ENCODE measurements at regions not wholly inside any gene's neighbourhood (a gene's known extent, or its start where the extent isn't known, plus 50 kb on each side); places are given as distances from the start of the nearest gene placed in this dataset.
A peak's percentile ranks its signal among the peaks of the same experiment; 100 is the strongest.
"Not testable (repeated sequence)": the region's sequence is repeated elsewhere in the genome, so short reads cannot be mapped to it uniquely, and the experiment has no call there.

DNA sequence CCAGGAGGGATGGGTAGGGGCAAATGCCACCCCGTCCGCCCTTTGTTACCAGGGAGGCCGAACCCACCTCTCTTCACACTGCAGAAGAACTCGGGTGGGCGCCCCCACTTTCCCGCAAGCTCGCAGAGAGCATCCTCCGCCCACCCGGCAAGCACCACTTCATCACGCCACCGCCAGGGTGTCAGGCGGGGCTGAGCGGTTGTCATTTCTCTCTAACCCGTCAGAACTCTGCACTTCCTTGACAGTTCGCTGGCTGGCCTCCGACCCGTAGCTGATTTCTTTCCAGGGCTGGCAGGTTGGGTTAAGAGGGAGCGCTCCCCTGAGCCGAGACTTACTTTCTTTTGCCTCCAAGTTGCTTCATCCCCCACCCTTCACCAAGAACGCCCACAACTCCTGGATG is 130.7 kb downstream of the CRLF3 start:
- not testable (repeated sequence) for H3K9me3 Mint-ChIP-seq, H3K36me3 Mint-ChIP-seq, H3K27ac Mint-ChIP-seq
- DNase-seq (ENCODE audit: low spot score): peak; percentile 50
- ATAC-seq: peak; percentile 55
- H3K4me1 Mint-ChIP-seq: peaks cover 14% of the 10 kb centered on the region
- POLR2A ChIA-PET: interaction anchor here (0.6 kb wide), 1 partner anchor 13 kb away, joined by 3 read pairs; no protein-coding TSS in a partner anchor
- H3K27me3 Mint-ChIP-seq (ENCODE audit: low read depth): peaks cover 10% of the 10 kb centered on the region
- TF ChIP-seq, protein P1, sequence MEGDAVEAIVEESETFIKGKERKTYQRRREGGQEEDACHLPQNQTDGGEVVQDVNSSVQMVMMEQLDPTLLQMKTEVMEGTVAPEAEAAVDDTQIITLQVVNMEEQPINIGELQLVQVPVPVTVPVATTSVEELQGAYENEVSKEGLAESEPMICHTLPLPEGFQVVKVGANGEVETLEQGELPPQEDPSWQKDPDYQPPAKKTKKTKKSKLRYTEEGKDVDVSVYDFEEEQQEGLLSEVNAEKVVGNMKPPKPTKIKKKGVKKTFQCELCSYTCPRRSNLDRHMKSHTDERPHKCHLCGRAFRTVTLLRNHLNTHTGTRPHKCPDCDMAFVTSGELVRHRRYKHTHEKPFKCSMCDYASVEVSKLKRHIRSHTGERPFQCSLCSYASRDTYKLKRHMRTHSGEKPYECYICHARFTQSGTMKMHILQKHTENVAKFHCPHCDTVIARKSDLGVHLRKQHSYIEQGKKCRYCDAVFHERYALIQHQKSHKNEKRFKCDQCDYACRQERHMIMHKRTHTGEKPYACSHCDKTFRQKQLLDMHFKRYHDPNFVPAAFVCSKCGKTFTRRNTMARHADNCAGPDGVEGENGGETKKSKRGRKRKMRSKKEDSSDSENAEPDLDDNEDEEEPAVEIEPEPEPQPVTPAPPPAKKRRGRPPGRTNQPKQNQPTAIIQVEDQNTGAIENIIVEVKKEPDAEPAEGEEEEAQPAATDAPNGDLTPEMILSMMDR (IDR thresholded peaks at IDR 0.05): 0 out of 2 replicates have a peak, but pooled peaks have one; percentile 19
- CTCF ChIA-PET: interaction anchor here (0.6 to 1.0 kb wide), 2 partner anchors 149 to 173 kb away, joined by 3 read pairs; no protein-coding TSS in a partner anchor
- peak overlapping the region; percentile 67 for H3K4me3 Mint-ChIP-seq

DNA sequence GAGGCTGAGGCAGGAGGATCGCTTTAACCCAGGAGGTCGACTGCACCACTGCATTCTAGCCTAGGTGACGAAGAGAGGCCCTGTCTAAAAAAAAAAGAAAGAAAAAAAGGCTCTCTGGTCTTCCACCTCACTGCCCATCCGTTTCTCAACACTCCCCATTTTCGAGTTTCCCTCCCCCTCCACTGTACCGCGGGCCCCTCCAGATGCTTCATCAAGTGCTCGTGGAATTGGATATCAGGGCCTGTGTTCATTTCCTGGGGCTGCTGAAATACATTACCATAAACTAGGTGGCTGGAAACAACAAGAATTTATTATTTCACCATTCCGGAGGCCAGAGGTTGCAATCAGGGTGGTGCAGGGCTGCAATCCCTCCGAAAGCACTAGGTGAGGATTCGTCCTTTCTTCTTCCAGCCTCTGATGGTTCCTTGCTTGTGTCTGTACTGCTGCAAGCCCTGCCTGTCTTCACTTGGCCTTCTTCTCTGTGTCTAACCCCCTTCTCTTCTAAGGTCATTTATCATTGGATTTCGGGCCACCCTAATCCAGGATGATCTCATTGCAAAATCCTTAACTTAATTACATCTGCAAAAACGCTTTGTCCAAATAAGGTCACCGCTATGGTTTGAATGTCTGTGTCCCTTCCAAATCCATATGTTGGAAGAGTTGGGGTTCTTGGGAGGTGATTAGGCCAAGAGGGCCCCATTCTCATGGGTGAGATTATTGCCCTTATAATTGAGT is 135.1 kb downstream of the CRLF3 start:
- POLR2A ChIA-PET, CTCF ChIA-PET: not testable (repeated sequence)

DNA sequence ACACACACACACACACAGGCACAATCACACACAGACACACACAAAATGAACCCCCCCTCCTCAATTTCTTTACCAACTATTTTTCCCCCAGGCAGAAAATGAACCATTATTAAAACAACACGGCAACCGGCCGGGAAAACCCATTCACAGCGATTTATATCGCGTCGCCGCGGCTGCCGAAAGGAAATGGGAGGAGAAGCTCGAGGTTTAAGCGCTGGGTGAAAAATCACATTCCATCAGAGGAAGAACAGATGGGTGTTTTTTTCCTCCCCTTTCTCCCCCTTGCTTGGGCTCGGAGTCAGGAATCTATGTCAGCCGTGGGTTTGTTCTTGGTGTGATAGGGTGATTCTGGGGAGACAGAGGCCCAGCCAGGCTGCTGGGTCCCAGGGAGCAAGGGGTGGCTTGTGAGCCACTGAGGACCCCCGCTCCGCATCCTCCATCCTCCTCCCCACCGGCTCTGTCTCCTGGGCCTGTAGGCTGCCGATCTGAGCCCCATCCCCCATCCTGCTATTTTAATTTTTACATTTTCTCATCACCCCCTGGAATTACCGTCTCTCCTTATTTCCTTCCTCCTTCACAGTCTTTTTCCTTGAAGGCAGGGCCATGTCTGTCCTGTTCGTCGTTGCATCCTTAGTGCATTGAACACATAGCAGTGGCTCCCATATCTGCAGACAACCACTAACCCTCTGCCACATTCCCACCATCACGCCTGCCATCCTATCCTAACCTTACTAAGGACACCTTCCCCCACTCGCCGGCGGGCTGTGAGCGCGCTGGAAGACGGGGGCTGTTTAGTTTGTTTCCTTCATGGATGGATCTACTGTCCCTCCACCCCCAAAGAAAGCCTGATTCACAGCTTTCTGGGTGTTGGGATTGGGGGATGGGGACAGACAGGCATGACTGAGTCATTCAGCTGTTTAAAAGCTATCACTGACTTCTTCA is 137.7 kb downstream of the CRLF3 start:
- not testable (repeated sequence) for H3K27ac Mint-ChIP-seq; H3K9me3 Mint-ChIP-seq; DNase-seq (ENCODE audit: low spot score); H3K36me3 Mint-ChIP-seq; H3K27me3 Mint-ChIP-seq (ENCODE audit: low read depth)
- Mint-ChIP-seq H3K4me1 (peaks cover 16% of the 10 kb centered on the region), H3K4me3 (peak overlapping the region; percentile 1; the same call in 1 of the 2 replicates)
- CTCF ChIA-PET: interaction anchor here (0.8 to 1.8 kb wide), 3 partner anchors 11 to 1680 kb away, joined by 3 read pairs; no protein-coding TSS in a partner anchor
- ATAC-seq: peak; percentile 26
- POLR2A ChIA-PET: interaction anchor here (0.6 to 0.7 kb wide), 2 partner anchors 11 to 148 kb away, joined by 5 to 10 read pairs; no protein-coding TSS in a partner anchor

More for the DNA sequence above, 135.1 kb downstream of the CRLF3 start:
- H3K4me1 Mint-ChIP-seq: peaks cover 21% of the 10 kb centered on the region
- not testable (repeated sequence) for ATAC-seq; H3K4me3 Mint-ChIP-seq; H3K27me3 Mint-ChIP-seq (ENCODE audit: low read depth); H3K9me3 Mint-ChIP-seq; DNase-seq (ENCODE audit: low spot score); H3K27ac Mint-ChIP-seq; H3K36me3 Mint-ChIP-seq

DNA sequence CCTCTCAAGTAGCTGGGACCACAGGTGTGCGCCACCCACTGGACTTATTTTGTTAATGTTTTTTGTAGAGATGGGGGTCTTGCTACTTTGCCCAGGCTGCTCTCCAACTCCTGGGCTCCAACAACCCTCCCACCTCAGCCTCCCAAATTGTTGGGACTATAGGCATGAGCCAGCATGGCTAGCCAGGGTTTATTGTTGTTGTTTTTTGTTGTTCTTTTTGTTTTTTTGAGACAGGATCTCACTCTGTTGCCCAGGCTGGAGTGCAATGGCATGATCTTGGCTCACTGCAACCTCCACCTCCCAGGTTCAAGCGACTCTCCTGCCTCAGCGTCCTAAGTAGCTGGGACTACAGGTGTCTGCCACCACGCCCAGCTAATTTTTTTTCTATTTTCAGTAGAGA is 142.2 kb downstream of the CRLF3 start:
- CTCF ChIA-PET; H3K27ac Mint-ChIP-seq; H3K4me3 Mint-ChIP-seq; ATAC-seq; H3K9me3 Mint-ChIP-seq; POLR2A ChIA-PET; H3K27me3 Mint-ChIP-seq (ENCODE audit: low read depth); H3K36me3 Mint-ChIP-seq; DNase-seq (ENCODE audit: low spot score): not testable (repeated sequence)
- H3K4me1 Mint-ChIP-seq: peaks cover 14% of the 10 kb centered on the region

DNA sequence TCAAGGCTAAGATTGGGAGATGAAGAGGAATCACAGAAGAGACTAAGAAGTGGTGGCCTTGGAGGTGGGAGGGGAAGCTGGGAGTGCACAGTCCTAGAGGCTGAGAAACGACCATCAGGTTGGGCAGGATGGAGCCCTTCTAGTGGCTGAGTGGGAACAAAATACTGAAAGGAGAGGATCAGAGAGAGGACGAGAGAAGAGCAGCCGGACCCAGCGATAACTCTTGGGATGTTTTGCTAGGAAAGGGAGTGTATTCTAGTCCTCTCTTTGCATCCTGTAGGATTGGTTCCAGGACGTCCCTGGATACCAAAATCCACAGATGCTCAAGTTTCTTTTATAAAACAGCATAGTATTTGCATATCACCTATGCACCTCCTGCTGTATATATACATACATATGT is 143.8 kb downstream of the CRLF3 start:
- not testable (repeated sequence) for H3K4me3 Mint-ChIP-seq

DNA sequence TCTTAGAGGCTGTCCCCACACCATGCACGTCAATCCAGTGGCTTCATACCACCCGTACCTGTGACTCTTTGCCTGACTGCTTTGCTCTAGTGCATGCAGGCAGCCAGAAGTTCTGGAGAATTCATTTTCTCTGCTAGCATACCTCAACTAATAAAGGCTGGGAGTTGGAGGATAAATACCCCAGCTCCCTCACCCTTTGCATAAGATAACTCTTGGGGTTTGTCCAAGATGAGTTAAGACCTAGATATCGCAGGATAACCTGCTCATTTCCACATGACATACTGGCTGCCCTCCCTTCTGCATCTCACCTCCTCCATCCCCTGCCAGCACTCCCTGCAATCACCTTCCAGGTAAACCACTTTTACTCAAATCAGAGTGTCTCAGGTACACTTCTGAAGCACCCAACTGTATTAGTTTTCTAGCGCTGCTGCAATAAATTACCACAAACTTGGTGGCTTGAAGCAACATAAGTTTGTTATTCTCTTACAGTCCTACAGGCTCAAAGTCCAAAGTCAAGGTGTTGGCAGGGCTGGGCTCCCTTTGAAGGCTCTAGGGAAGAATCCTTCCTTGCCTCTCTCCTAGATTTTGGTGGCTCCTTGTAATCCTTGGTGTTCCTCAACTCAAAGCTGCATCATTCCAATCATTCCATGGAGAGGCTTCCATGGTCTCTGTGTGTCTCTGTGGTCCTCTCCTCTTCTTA is 146.8 kb downstream of the CRLF3 start:
- Mint-ChIP-seq H3K27ac (no peak overlapping the region), H3K27me3 (ENCODE audit: low read depth) (peaks cover 2% of the 10 kb centered on the region), H3K4me3 (no peak overlapping the region), H3K4me1 (no peaks in the 10 kb centered on the region), H3K9me3 (peaks cover 10% of the 10 kb centered on the region), H3K36me3 (peaks cover 8% of the 10 kb centered on the region)
- POLR2A ChIA-PET: no interaction called here
- ATAC-seq (no peak), DNase-seq (ENCODE audit: low spot score) (no peak)
- CTCF ChIA-PET: no interaction called here
- TF ChIP-seq, protein P2, sequence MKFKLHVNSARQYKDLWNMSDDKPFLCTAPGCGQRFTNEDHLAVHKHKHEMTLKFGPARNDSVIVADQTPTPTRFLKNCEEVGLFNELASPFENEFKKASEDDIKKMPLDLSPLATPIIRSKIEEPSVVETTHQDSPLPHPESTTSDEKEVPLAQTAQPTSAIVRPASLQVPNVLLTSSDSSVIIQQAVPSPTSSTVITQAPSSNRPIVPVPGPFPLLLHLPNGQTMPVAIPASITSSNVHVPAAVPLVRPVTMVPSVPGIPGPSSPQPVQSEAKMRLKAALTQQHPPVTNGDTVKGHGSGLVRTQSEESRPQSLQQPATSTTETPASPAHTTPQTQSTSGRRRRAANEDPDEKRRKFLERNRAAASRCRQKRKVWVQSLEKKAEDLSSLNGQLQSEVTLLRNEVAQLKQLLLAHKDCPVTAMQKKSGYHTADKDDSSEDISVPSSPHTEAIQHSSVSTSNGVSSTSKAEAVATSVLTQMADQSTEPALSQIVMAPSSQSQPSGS (CRISPR knock-in tag; IDR thresholded peaks at IDR 0.05; ENCODE audit: borderline replicate concordance, low read depth): no peak
- TF ChIP-seq OVOL2 (CRISPR knock-in tag; IDR thresholded peaks at IDR 0.05; ENCODE audit: borderline replicate concordance) (no peak), NFE2L1 (CRISPR knock-in tag; IDR thresholded peaks at IDR 0.05) (no peak), ELF4 (CRISPR knock-in tag; IDR thresholded peaks at IDR 0.05; ENCODE audit: low read depth) (no peak), NR2C2 (CRISPR knock-in tag; IDR thresholded peaks at IDR 0.05) (no peak), CBFB (CRISPR knock-in tag; IDR thresholded peaks at IDR 0.05; ENCODE audit: low read depth) (no peak), KAT7 (CRISPR knock-in tag; IDR thresholded peaks at IDR 0.05; ENCODE audit: borderline replicate concordance) (no peak)
- TF ChIP-seq, protein P3, sequence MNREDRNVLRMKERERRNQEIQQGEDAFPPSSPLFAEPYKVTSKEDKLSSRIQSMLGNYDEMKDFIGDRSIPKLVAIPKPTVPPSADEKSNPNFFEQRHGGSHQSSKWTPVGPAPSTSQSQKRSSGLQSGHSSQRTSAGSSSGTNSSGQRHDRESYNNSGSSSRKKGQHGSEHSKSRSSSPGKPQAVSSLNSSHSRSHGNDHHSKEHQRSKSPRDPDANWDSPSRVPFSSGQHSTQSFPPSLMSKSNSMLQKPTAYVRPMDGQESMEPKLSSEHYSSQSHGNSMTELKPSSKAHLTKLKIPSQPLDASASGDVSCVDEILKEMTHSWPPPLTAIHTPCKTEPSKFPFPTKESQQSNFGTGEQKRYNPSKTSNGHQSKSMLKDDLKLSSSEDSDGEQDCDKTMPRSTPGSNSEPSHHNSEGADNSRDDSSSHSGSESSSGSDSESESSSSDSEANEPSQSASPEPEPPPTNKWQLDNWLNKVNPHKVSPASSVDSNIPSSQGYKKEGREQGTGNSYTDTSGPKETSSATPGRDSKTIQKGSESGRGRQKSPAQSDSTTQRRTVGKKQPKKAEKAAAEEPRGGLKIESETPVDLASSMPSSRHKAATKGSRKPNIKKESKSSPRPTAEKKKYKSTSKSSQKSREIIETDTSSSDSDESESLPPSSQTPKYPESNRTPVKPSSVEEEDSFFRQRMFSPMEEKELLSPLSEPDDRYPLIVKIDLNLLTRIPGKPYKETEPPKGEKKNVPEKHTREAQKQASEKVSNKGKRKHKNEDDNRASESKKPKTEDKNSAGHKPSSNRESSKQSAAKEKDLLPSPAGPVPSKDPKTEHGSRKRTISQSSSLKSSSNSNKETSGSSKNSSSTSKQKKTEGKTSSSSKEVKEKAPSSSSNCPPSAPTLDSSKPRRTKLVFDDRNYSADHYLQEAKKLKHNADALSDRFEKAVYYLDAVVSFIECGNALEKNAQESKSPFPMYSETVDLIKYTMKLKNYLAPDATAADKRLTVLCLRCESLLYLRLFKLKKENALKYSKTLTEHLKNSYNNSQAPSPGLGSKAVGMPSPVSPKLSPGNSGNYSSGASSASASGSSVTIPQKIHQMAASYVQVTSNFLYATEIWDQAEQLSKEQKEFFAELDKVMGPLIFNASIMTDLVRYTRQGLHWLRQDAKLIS (CRISPR knock-in tag; IDR thresholded peaks at IDR 0.05; ENCODE audit: borderline replicate concordance): no peak
- TF ChIP-seq, protein P4, sequence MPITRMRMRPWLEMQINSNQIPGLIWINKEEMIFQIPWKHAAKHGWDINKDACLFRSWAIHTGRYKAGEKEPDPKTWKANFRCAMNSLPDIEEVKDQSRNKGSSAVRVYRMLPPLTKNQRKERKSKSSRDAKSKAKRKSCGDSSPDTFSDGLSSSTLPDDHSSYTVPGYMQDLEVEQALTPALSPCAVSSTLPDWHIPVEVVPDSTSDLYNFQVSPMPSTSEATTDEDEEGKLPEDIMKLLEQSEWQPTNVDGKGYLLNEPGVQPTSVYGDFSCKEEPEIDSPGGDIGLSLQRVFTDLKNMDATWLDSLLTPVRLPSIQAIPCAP (CRISPR knock-in tag; IDR thresholded peaks at IDR 0.05): no peak

More for the DNA sequence above, 143.8 kb downstream of the CRLF3 start:
- POLR2A ChIA-PET; H3K27ac Mint-ChIP-seq; DNase-seq (ENCODE audit: low spot score); H3K27me3 Mint-ChIP-seq (ENCODE audit: low read depth); H3K9me3 Mint-ChIP-seq; CTCF ChIA-PET; H3K36me3 Mint-ChIP-seq; H3K4me1 Mint-ChIP-seq; ATAC-seq: not testable (repeated sequence)

All from WTC11 (cell line).